GM10266 (cell line): ENCODE measurements at regions not wholly inside any gene's neighbourhood (a gene's known extent, or its start where the extent isn't known, plus 50 kb on each side); places are given as distances from the start of the nearest gene placed in this dataset.
A peak's percentile ranks its signal among the peaks of the same experiment; 100 is the strongest.

Experiments
- DNase-seq: peaks from one replicate; pipeline ENCODE4 v3.0.0; 2012; ENCODE audit errors: extremely low spot score
- TF ChIP-seq, protein P1 (sequence below): IDR thresholded peaks from 2 replicates; pipeline ENCODE4 v1.5.1; 2012; ENCODE audit warnings: mild to moderate bottlenecking, low read depth; ENCODE audit not compliant: control insufficient read depth, insufficient read depth; ENCODE audit errors: missing control alignments

DNA sequence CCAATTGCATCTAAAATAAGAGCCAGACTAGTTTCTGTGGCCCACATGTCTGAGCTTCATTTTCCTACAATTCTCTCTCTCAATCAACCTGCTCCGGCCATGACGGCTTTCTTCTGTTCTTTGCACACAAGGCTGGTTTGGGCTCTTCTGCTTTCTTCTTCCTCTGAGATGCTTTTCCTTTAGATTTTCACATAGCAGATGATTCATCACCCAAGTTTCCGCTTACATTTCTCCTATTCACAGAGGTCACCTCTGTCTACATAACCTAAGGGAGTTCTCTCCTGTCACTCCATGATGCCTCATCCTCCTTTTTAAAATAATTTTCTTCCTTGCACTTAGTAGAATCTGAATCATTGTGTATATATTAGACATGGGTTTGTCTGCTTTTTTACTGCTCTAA lies 334.6 kb upstream of the TUSC1 start:
- TF ChIP-seq, protein P1, sequence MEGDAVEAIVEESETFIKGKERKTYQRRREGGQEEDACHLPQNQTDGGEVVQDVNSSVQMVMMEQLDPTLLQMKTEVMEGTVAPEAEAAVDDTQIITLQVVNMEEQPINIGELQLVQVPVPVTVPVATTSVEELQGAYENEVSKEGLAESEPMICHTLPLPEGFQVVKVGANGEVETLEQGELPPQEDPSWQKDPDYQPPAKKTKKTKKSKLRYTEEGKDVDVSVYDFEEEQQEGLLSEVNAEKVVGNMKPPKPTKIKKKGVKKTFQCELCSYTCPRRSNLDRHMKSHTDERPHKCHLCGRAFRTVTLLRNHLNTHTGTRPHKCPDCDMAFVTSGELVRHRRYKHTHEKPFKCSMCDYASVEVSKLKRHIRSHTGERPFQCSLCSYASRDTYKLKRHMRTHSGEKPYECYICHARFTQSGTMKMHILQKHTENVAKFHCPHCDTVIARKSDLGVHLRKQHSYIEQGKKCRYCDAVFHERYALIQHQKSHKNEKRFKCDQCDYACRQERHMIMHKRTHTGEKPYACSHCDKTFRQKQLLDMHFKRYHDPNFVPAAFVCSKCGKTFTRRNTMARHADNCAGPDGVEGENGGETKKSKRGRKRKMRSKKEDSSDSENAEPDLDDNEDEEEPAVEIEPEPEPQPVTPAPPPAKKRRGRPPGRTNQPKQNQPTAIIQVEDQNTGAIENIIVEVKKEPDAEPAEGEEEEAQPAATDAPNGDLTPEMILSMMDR = no peak
- DNase-seq = no peak

DNA sequence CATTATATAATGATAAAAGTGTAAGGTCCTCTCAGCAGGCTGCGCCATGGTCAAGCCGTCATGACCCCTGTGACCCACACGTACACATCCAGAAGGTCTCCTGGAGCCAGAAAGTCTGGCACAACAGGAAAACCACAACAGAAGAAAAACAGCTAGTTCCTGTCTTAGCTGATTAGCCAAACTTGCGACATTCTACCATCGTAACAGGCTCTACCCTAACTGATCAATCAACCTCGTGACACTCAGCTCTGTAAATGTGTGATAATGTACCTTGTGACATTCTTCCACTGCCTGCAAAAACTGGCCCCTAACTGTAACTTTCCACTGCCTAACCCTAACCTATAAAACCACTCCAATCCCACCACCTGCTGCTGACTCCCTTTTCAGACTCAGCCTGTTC lies 316.4 kb upstream of the TUSC1 start:
- no peak for DNase-seq
- TF ChIP-seq, protein P1 = no peak

DNA sequence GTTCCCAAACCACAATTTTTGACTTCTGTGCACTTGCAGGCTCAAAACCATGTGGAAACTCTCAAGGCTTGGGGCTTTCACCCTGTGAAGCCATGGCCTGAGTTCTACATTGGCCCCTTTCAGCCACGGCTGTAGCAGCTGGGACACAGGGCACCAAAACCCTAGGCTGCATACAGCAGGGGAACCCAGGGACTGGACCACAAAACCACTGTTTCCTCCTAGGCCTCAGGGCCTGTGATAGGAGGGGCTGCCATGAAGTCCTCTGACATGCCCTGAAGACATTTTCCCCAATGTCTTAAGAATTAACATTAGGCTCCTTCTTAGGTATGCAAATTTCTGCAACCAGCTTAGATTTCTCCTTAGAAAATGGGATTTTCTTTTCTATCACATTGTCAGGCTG lies 312.1 kb upstream of the TUSC1 start:
- DNase-seq = no peak
- TF ChIP-seq, protein P1 = no peak

DNA sequence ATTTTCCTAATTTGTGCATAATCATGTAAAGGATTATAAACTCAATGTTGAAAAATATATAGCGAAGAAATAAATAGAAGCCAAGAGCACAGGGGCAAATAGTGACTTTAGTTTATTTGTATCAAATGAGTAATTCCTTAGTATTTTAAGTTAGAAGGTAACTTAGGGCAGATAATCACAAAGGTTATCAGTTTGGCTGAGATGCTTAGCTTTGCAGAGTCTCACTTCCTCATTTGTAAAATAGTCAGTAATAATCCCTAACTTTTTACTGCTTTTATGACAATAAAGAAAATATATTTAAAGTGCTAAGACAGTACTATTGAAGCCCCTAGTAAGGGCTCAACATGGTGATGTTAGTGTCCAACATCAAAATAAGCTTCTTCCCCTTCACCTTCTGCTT lies 297.4 kb upstream of the TUSC1 start:
- no peak for DNase-seq
- TF ChIP-seq, protein P1 = no peak

DNA sequence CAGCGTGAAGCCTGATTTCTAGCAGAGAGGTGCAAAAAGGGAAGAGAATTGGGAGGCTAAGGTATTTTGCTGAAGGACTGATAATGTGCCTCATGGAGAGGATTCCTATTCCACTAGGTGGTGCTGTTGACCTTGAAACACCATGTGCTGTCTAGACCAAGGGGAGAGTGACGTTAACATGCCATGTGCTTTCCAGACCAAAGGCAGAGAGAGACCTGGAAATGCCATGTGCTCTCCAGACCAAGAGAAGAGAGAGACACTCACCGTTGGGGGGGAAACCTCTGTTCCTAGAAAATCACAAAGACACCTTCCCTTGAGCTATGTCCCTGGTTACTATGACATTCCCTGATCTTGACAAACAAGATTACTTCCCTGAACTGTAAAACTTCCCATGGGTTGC lies 286.0 kb upstream of the TUSC1 start:
- TF ChIP-seq, protein P1 = peak; percentile 57
- peak; percentile 15 for DNase-seq

DNA sequence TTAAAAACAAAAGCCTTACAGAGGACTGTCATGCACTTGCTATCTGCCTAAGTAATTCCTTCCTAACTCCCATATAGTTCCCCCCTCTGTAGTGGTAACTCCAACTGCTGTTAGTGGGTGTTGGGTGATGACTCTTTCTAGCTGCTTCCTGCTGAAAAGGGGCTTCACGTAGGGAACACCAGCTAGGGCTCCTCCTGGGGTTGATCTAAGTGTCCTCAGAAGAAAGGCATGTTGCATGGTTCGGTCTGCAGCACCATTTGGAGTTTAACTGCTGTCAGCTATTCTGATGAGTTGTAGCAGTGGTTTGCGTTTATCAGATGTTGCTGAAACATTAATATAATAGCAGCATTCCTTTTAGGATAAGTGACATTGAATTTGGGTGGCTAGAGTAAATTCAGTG lies 281.9 kb upstream of the TUSC1 start:
- TF ChIP-seq, protein P1 = no peak
- DNase-seq = no peak

DNA sequence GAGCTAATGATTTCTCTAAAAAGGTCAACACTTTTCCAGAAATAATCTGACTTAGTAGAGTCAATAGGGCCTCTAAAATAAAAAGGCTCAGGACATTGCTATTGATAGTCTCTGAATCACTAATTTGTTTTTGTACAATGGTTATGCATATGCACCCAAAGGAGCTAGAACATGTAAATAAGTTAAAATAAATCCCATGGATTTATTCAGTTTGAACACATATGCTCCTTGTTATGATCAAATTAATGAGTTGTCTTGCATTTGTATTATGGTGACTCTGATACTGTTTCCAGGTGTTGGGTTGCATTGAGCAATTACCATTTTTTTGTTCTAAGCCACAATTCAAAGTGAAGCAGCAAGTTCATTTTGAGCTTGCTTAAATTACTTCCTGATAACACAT lies 276.0 kb upstream of the TUSC1 start:
- no peak for DNase-seq
- TF ChIP-seq, protein P1 = no peak

DNA sequence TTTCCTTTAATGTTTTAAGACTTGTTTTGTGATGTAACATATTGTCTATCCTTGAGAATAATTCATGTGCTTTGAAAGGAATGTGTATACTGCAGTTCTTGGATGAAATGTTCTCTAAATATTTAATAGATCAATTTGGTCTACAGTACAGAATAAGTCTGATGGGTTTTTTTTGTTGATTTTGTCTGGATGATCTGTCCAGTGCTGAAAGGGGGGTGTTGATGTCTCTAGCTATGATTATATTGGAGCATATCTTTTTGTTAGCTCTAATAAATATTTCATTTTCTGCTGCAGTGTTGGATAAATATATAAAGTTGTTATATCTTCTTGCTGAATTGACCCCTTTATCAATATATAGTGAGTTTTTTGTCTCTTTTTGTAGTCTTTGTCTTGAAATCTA lies 269.9 kb upstream of the TUSC1 start:
- TF ChIP-seq, protein P1 = no peak
- DNase-seq = no peak
